ENCODE measurements at regions not wholly inside any gene's neighbourhood (a gene's known extent, or its start where the extent isn't known, plus 50 kb on each side); places are given as distances from the start of the nearest gene placed in this dataset.

- TF ChIP-seq CTCF (optimal IDR thresholded peaks at IDR 0.05 in 1 of 3, IDR thresholded peaks at IDR 0.05 in 1 of 3, conservative IDR thresholded peaks at IDR 0.05 in 1 of 3; ENCODE audit: extremely low read depth in 1 of 3, insufficient read depth in 2 of 3, low read length in 3 of 3) (no peak), EZH2 (IDR thresholded peaks at IDR 0.05; ENCODE audit: low read length) (no peak)
These were observed 464.9 kb upstream of the RBMS3 start for GRCh38 chr3:28816017-28816416.

All from keratinocyte (primary cell).